22Rv1 (cell line): ENCODE measurements at regions not wholly inside any gene's neighbourhood (a gene's known extent, or its start where the extent isn't known, plus 50 kb on each side); places are given as distances from the start of the nearest gene placed in this dataset.

Experiments used
- H3K27ac ChIP-seq: fragments of 450-650 bp; 2 replicates; pipeline ENCODE4 v1.5.1; 2017
- CTCF ChIP-seq: fragments of 450-650 bp; IDR thresholded peaks from 2 replicates; pipeline ENCODE4 v1.5.1; 2017; ENCODE audit warnings: mild to moderate bottlenecking
- ZFX ChIP-seq: fragments of 450-650 bp; IDR thresholded peaks from 2 replicates; pipeline ENCODE4 v1.6.1; 2017; ENCODE audit warnings: antibody characterized with exemption, borderline replicate concordance

GRCh38 chr2:41709702-41710599, 337.9 kb upstream of the PKDCC start:
- TF ChIP-seq ZFX = no peak
- TF ChIP-seq CTCF = no peak
- no peak overlapping the region for H3K27ac ChIP-seq

- TF ChIP-seq ZFX (no peak), CTCF (no peak)
- no peak overlapping the region for H3K27ac ChIP-seq
Observed at GRCh38 chr2:41710944-41711343, 336.9 kb upstream of the PKDCC start.

GRCh38 chr2:41711736-41712135, 336.1 kb upstream of the PKDCC start:
- no peak overlapping the region for H3K27ac ChIP-seq
- TF ChIP-seq CTCF (no peak), ZFX (no peak)

GRCh38 chr2:41716497-41716896, 331.3 kb upstream of the PKDCC start:
- H3K27ac ChIP-seq = no peak overlapping the region
- TF ChIP-seq CTCF = no peak
- TF ChIP-seq ZFX = no peak

- TF ChIP-seq ZFX = no peak
- no peak overlapping the region for H3K27ac ChIP-seq
Observed at GRCh38 chr2:41717839-41718238, 330.0 kb upstream of the PKDCC start.

GRCh38 chr2:41718705-41719104, 329.1 kb upstream of the PKDCC start:
- no peak overlapping the region for H3K27ac ChIP-seq
- TF ChIP-seq ZFX (no peak), CTCF (no peak)

GRCh38 chr2:41719756-41720155, 328.1 kb upstream of the PKDCC start:
- no peak overlapping the region for H3K27ac ChIP-seq
- no peak for TF ChIP-seq CTCF
- no peak for TF ChIP-seq ZFX
